ENCODE measurements at regions not wholly inside any gene's neighbourhood (a gene's known extent, or its start where the extent isn't known, plus 50 kb on each side); places are given as distances from the start of the nearest gene placed in this dataset.

GRCh38 chr20:58141496-58141895, 87.0 kb downstream of the ANKRD60 start:
- in situ Hi-C loops (cut with MboI; ENCODE audit: low sequenced_read_pairs): no loop called here

More at GRCh38 chr20:58141496-58141895, 87.0 kb downstream of the ANKRD60 start:
- H3K27ac ChIP-seq (ENCODE audit: insufficient read depth, low read length): no peak overlapping the region
- H2BK15ac ChIP-seq (ENCODE audit: low read depth, low read length): no peak overlapping the region
- H3K9me1 ChIP-seq (ENCODE audit: insufficient read depth, low read length): no peaks in the 10 kb centered on the region
- peaks cover 11% of the 10 kb centered on the region for H3K27me3 ChIP-seq (ENCODE audit: control insufficient read depth, insufficient read depth, low read length)
- BruUV-seq (replicated peaks): no TSS peak
- H3K4me2 ChIP-seq (ENCODE audit: low read depth, low read length): no peak overlapping the region
- ATAC-seq (ENCODE audit: low read depth) (no peak), DNase-seq (no peak)
- H3K4me3 ChIP-seq (ENCODE audit: insufficient read depth, low read depth, low read length): no peak overlapping the region
- no peaks in the 10 kb centered on the region for H3K36me3 ChIP-seq (ENCODE audit: control insufficient read depth, insufficient read depth, low read length)
- no peak overlapping the region for H2AK9ac ChIP-seq (replicated peaks; ENCODE audit: low read depth, low read length, poor library complexity)
- no peak overlapping the region for H2BK120ac ChIP-seq (ENCODE audit: low read depth, low read length)
- no peak overlapping the region for H3K23ac ChIP-seq (ENCODE audit: low read depth, low read length)
- ChIA-PET POLR2A (ENCODE audit: unreplicated experiment) (no interaction called here), CTCF (interaction anchor here (0.6 kb wide), 1 partner anchor 11 kb away, joined by 3 read pairs; no protein-coding TSS in a partner anchor)
- H3K9me3 ChIP-seq (ENCODE audit: control insufficient read depth, insufficient read depth, low read length): no peaks in the 10 kb centered on the region
- no peak overlapping the region for H2BK5ac ChIP-seq (ENCODE audit: low read depth, low read length, poor library complexity, severe bottlenecking)
- no peak overlapping the region for H3K9ac ChIP-seq (ENCODE audit: low read depth, low read length)
- no peak overlapping the region for H4K91ac ChIP-seq (ENCODE audit: insufficient read depth, low read depth, low read length)
- no peak overlapping the region for H3K18ac ChIP-seq (ENCODE audit: low read depth, low read length)
- no peaks in the 10 kb centered on the region for H3K79me1 ChIP-seq (ENCODE audit: low read depth in 1 of 2, low read length in 2 of 2)
- intact Hi-C loops (cut with micrococcal nuclease): no loop called here
- no peak overlapping the region for H4K5ac ChIP-seq (ENCODE audit: low read depth, low read length)
- no peak overlapping the region for H4K8ac ChIP-seq (ENCODE audit: low read depth in 2 of 2, low read length in 2 of 2)
- TF ChIP-seq USF2 (IDR thresholded peaks at IDR 0.05; ENCODE audit: low read depth, low read length): no peak
- WGBS, 2 experiments (ENCODE audit: extremely low coverage in 2 of 2, insufficient read length in 1 of 2): no CpG with 5 or more reads among the region's 4 CpGs
- no peaks in the 10 kb centered on the region; the same call in 1 of the 2 replicates for H4K20me1 ChIP-seq (ENCODE audit: insufficient read depth, low read length)
- no peak overlapping the region for H3K4ac ChIP-seq (ENCODE audit: low read depth, low read length)
- no peak overlapping the region for H3K56ac ChIP-seq (ENCODE audit: extremely low read depth, insufficient read depth, low read length)
- dilution Hi-C loops (cut with HindIII; ENCODE audit: low sequenced_read_pairs, unreplicated experiment): no loop called here
- H3K4me1 ChIP-seq (ENCODE audit: control insufficient read depth, insufficient read depth, low read length): no peaks in the 10 kb centered on the region
- no peak overlapping the region for H2AK5ac ChIP-seq (ENCODE audit: low read depth, low read length)
- H2AFZ ChIP-seq (replicated peaks; ENCODE audit: low read length, poor library complexity): no peak overlapping the region
- no peak overlapping the region for H2BK20ac ChIP-seq (ENCODE audit: low read depth, low read length)
- H3K14ac ChIP-seq (replicated peaks; ENCODE audit: low read depth, low read length): no peak overlapping the region

All from IMR-90 (cell line).